ENCODE measurements at regions not wholly inside any gene's neighbourhood (a gene's known extent, or its start where the extent isn't known, plus 50 kb on each side); places are given as distances from the start of the nearest gene placed in this dataset.

- TF ChIP-seq CTCF (conservative IDR thresholded peaks at IDR 0.05) (no peak), ZFX (IDR thresholded peaks at IDR 0.05) (no peak)
Observed at GRCh38 chr1:229058111-229058561, 212.8 kb upstream of the RAB4A start.

Measured in C4-2B (cell line).